ENCODE measurements at regions not wholly inside any gene's neighbourhood (a gene's known extent, or its start where the extent isn't known, plus 50 kb on each side); places are given as distances from the start of the nearest gene placed in this dataset.

GRCh38 chr10:4067931-4068561, 283.0 kb upstream of the KLF6 start:
- Histone ChIP-seq H2AFZ (peak overlapping the region; percentile 47), H3K9me2 (ENCODE audit: insufficient read depth) (no peaks in the 10 kb centered on the region), H3K27ac (peak overlapping the region; percentile 54), H3F3A (ENCODE audit: insufficient read depth) (peaks cover 40% of the 10 kb centered on the region), H4K20me1 (ENCODE audit: insufficient read depth) (no peaks in the 10 kb centered on the region), H3K36me3 (ENCODE audit: low read depth) (no peaks in the 10 kb centered on the region), H3K9me3 (ENCODE audit: low read depth) (no peaks in the 10 kb centered on the region), H3K4me1 (ENCODE audit: insufficient read depth) (peaks cover 44% of the 10 kb centered on the region), H3K4me2 (ENCODE audit: unreplicated experiment) (peak overlapping the region; percentile 69), H3K9ac (peak overlapping the region; percentile 33; the same call in 1 of the 2 replicates), H3K27me3 (replicated peaks; ENCODE audit: insufficient read depth) (no peaks in the 10 kb centered on the region), H3K79me2 (ENCODE audit: insufficient read depth) (no peaks in the 10 kb centered on the region), H3K4me3 (no peak overlapping the region)
- in situ Hi-C loops (cut with MboI): no loop called here
- TF ChIP-seq EZH2phosphoT487 (IDR thresholded peaks at IDR 0.05; ENCODE audit: insufficient read depth, low read depth) (no peak), EZH2 (IDR thresholded peaks at IDR 0.05; ENCODE audit: insufficient read depth, poor library complexity, severe bottlenecking) (no peak)
- DNase-seq: peak; percentile 79
- WGBS, 2 experiments (ENCODE audit: low coverage in 1 of 2, low lambda C conversion rate in 2 of 2, missing lambda C conversion rate in 2 of 2): 18 to 20% methylated on average over 6 of the region's 6 CpGs

GRCh38 chr10:4067531-4067930, 282.5 kb upstream of the KLF6 start:
- no peaks in the 10 kb centered on the region for H4K20me1 ChIP-seq (ENCODE audit: insufficient read depth)

GRCh38 chr10:4066581-4067390, 281.8 kb upstream of the KLF6 start:
- Histone ChIP-seq H3F3A (ENCODE audit: insufficient read depth) (peaks cover 46% of the 10 kb centered on the region), H3K27ac (peak overlapping the region; percentile 54; the same call in 1 of the 2 replicates), H3K79me2 (ENCODE audit: insufficient read depth) (no peaks in the 10 kb centered on the region), H3K9ac (peak overlapping the region; percentile 33; the same call in 1 of the 2 replicates), H3K27me3 (replicated peaks; ENCODE audit: insufficient read depth) (no peaks in the 10 kb centered on the region), H3K4me1 (ENCODE audit: insufficient read depth) (peaks cover 44% of the 10 kb centered on the region), H2AFZ (peak overlapping the region; percentile 22), H3K9me2 (ENCODE audit: insufficient read depth) (no peaks in the 10 kb centered on the region), H3K4me3 (no peak overlapping the region), H3K4me2 (ENCODE audit: unreplicated experiment) (peak overlapping the region; percentile 69), H3K36me3 (ENCODE audit: low read depth) (no peaks in the 10 kb centered on the region), H4K20me1 (ENCODE audit: insufficient read depth) (no peaks in the 10 kb centered on the region), H3K9me3 (ENCODE audit: low read depth) (no peaks in the 10 kb centered on the region)
- TF ChIP-seq EZH2phosphoT487 (IDR thresholded peaks at IDR 0.05; ENCODE audit: insufficient read depth, low read depth): no peak
- no peak for TF ChIP-seq EZH2 (IDR thresholded peaks at IDR 0.05; ENCODE audit: insufficient read depth, poor library complexity, severe bottlenecking)
- WGBS, 2 experiments (ENCODE audit: low coverage in 1 of 2, low lambda C conversion rate in 2 of 2, missing lambda C conversion rate in 2 of 2): 57 to 67% methylated on average over 4 of the region's 4 CpGs
- in situ Hi-C loops (cut with MboI): no loop called here
- no peak for DNase-seq

More at GRCh38 chr10:4067531-4067930, 282.5 kb upstream of the KLF6 start:
- peak overlapping the region; percentile 33; the same call in 1 of the 2 replicates for H3K9ac ChIP-seq
- TF ChIP-seq EZH2phosphoT487 (IDR thresholded peaks at IDR 0.05; ENCODE audit: insufficient read depth, low read depth): no peak
- no peaks in the 10 kb centered on the region for H3K36me3 ChIP-seq (ENCODE audit: low read depth)
- H3K79me2 ChIP-seq (ENCODE audit: insufficient read depth): no peaks in the 10 kb centered on the region
- no peaks in the 10 kb centered on the region for H3K27me3 ChIP-seq (replicated peaks; ENCODE audit: insufficient read depth)
- peak overlapping the region; percentile 69 for H3K4me2 ChIP-seq (ENCODE audit: unreplicated experiment)
- DNase-seq: no peak
- H3K9me2 ChIP-seq (ENCODE audit: insufficient read depth): no peaks in the 10 kb centered on the region
- H3K4me1 ChIP-seq (ENCODE audit: insufficient read depth): peaks cover 39% of the 10 kb centered on the region
- H3K4me3 ChIP-seq: no peak overlapping the region
- peak overlapping the region; percentile 22 for H2AFZ ChIP-seq
- in situ Hi-C loops (cut with MboI): no loop called here
- peaks cover 40% of the 10 kb centered on the region for H3F3A ChIP-seq (ENCODE audit: insufficient read depth)
- H3K9me3 ChIP-seq (ENCODE audit: low read depth): no peaks in the 10 kb centered on the region
- WGBS, 2 experiments (ENCODE audit: low coverage in 1 of 2, low lambda C conversion rate in 2 of 2, missing lambda C conversion rate in 2 of 2): 74 to 75% methylated on average over 5 of the region's 5 CpGs
- peak overlapping the region; percentile 54 for H3K27ac ChIP-seq

GRCh38 chr10:4064489-4064888, 279.5 kb upstream of the KLF6 start:
- WGBS, 2 experiments (ENCODE audit: low coverage in 1 of 2, low lambda C conversion rate in 2 of 2, missing lambda C conversion rate in 2 of 2): 93 to 94% methylated on average over 6 of the region's 6 CpGs
- Histone ChIP-seq H3K4me1 (ENCODE audit: insufficient read depth) (peaks cover 44% of the 10 kb centered on the region), H3K9ac (no peak overlapping the region), H3K36me3 (ENCODE audit: low read depth) (no peaks in the 10 kb centered on the region), H3K9me2 (ENCODE audit: insufficient read depth) (no peaks in the 10 kb centered on the region), H3K27me3 (replicated peaks; ENCODE audit: insufficient read depth) (no peaks in the 10 kb centered on the region), H3K9me3 (ENCODE audit: low read depth) (no peaks in the 10 kb centered on the region), H2AFZ (no peak overlapping the region), H3F3A (ENCODE audit: insufficient read depth) (peaks cover 38% of the 10 kb centered on the region), H3K79me2 (ENCODE audit: insufficient read depth) (no peaks in the 10 kb centered on the region), H3K4me3 (no peak overlapping the region), H3K27ac (no peak overlapping the region), H3K4me2 (ENCODE audit: unreplicated experiment) (no peak overlapping the region), H4K20me1 (ENCODE audit: insufficient read depth) (no peaks in the 10 kb centered on the region)
- TF ChIP-seq EZH2phosphoT487 (IDR thresholded peaks at IDR 0.05; ENCODE audit: insufficient read depth, low read depth): no peak
- no peak for TF ChIP-seq EZH2 (IDR thresholded peaks at IDR 0.05; ENCODE audit: insufficient read depth, poor library complexity, severe bottlenecking)
- in situ Hi-C loops (cut with MboI): no loop called here
- no peak for DNase-seq
